Smooth muscle cell (in vitro differentiated cells): ENCODE measurements at regions not wholly inside any gene's neighbourhood (a gene's known extent, or its start where the extent isn't known, plus 50 kb on each side); places are given as distances from the start of the nearest gene placed in this dataset.

Source experiments
- DNase-seq: peaks from one replicate; lab custom pipeline; 2025; ENCODE audit not compliant: unreplicated experiment; lab: John Stamatoyannopoulos, UW
- H2AFZ ChIP-seq: fragments of 200-600 bp; sonication (generic); 2 replicates; pipeline ENCODE4 v1.6.0; 2016; ENCODE audit warnings: antibody characterized with exemption, low read depth, mild to moderate bottlenecking
- H3F3A ChIP-seq: fragments of 200-600 bp; sonication (generic); 2 replicates; pipeline ENCODE4 v1.6.0; 2017; ENCODE audit warnings: antibody characterized with exemption, low read depth
- H3K27ac ChIP-seq: fragments of 200-600 bp; sonication (generic); 2 replicates; pipeline ENCODE4 v1.5.1; 2016; ENCODE audit warnings: low read depth, mild to moderate bottlenecking
- H3K27me3 ChIP-seq: fragments of 200-600 bp; sonication (generic); 2 replicates; pipeline ENCODE4 v1.6.1; 2016; ENCODE audit warnings: low read depth, mild to moderate bottlenecking
- H3K36me3 ChIP-seq: fragments of 200-600 bp; sonication (generic); 2 replicates; pipeline ENCODE4 v1.5.1; 2016; ENCODE audit warnings: low read depth
- H3K4me1 ChIP-seq: fragments of 200-600 bp; sonication (generic); 2 replicates; pipeline ENCODE4 v1.5.1; 2016; ENCODE audit warnings: low read depth
- H3K4me2 ChIP-seq: fragments of 200-600 bp; sonication (generic); 2 replicates; pipeline ENCODE4 v1.6.0; 2016; ENCODE audit warnings: mild to moderate bottlenecking
- H3K4me3 ChIP-seq: fragments of 200-600 bp; sonication (generic); 2 replicates; pipeline ENCODE4 v1.5.1; 2016; ENCODE audit warnings: mild to moderate bottlenecking
- H3K79me2 ChIP-seq: fragments of 200-600 bp; sonication (generic); 2 replicates; pipeline ENCODE4 v1.6.0; 2016; ENCODE audit warnings: low read depth, mild to moderate bottlenecking
- H3K9ac ChIP-seq: fragments of 200-600 bp; sonication (generic); 2 replicates; pipeline ENCODE4 v1.6.0; 2016; ENCODE audit warnings: low read depth
- H3K9me3 ChIP-seq: fragments of 200-600 bp; sonication (generic); replicated peaks from 2 replicates; pipeline ENCODE4 v1.5.1; 2016; ENCODE audit warnings: low read depth
- H4K20me1 ChIP-seq: fragments of 200-600 bp; sonication (generic); 2 replicates; pipeline ENCODE4 v1.6.0; 2016; ENCODE audit warnings: low read depth
- WGBS: methylation state at CpG from one replicate; pipeline ENCODE4 v1.1.7; 2016; ENCODE audit warnings: low lambda C conversion rate; 5-methylcytosine and 5-hydroxymethylcytosine counted together
- TF ChIP-seq, protein P1 (sequence below): fragments of 200-600 bp; sonication (generic); IDR thresholded peaks from 2 replicates; pipeline ENCODE4 v1.5.1; 2017; ENCODE audit warnings: borderline replicate concordance, mild to moderate bottlenecking, antibody characterized with exemption; ENCODE audit not compliant: insufficient read depth, poor library complexity, severe bottlenecking

DNA sequence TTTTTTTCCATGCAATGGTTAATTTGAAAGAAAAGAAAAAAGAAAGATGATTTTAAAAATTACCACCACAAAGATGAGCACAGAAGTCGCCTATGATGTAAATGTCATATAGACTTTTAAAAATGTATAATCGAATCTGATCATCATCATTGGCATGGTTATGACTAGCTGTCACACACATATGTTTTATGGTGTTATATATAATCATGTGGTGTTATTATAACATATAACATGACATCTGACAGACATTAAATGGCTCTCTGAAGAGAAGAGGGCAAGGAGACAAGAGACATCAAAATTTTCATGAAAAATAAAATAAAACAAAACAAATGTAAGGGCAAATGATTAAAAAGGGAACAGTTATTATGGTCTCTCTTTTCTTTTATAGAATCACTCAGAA lies 217.5 kb downstream of the TMEM161B start:
- no peaks in the 10 kb centered on the region for H3K27me3 ChIP-seq
- no peak overlapping the region for H2AFZ ChIP-seq
- no peak overlapping the region for H3K4me3 ChIP-seq
- 89% methylated on average over 2 of the region's 2 CpGs for WGBS
- H3K4me1 ChIP-seq, result no peaks in the 10 kb centered on the region
- no peak overlapping the region for H3K4me2 ChIP-seq
- H3K79me2 ChIP-seq, result no peaks in the 10 kb centered on the region
- no peaks in the 10 kb centered on the region for H3K36me3 ChIP-seq
- no peaks in the 10 kb centered on the region for H4K20me1 ChIP-seq
- TF ChIP-seq, protein P1, sequence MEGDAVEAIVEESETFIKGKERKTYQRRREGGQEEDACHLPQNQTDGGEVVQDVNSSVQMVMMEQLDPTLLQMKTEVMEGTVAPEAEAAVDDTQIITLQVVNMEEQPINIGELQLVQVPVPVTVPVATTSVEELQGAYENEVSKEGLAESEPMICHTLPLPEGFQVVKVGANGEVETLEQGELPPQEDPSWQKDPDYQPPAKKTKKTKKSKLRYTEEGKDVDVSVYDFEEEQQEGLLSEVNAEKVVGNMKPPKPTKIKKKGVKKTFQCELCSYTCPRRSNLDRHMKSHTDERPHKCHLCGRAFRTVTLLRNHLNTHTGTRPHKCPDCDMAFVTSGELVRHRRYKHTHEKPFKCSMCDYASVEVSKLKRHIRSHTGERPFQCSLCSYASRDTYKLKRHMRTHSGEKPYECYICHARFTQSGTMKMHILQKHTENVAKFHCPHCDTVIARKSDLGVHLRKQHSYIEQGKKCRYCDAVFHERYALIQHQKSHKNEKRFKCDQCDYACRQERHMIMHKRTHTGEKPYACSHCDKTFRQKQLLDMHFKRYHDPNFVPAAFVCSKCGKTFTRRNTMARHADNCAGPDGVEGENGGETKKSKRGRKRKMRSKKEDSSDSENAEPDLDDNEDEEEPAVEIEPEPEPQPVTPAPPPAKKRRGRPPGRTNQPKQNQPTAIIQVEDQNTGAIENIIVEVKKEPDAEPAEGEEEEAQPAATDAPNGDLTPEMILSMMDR, result no peak
- no peak for DNase-seq
- no peak overlapping the region for H3K27ac ChIP-seq
- no peak overlapping the region for H3K9ac ChIP-seq
- no peaks in the 10 kb centered on the region for H3K9me3 ChIP-seq
- H3F3A ChIP-seq, result no peaks in the 10 kb centered on the region

GRCh38 chr5:88049737-88050136 lies 218.9 kb downstream of the TMEM161B start:
- H3K4me1 ChIP-seq, result peaks cover 4% of the 10 kb centered on the region
- H3F3A ChIP-seq, result no peaks in the 10 kb centered on the region
- no peak overlapping the region for H3K4me3 ChIP-seq
- H2AFZ ChIP-seq, result no peak overlapping the region
- WGBS, result 52% methylated on average over 4 of the region's 4 CpGs
- H3K9ac ChIP-seq, result no peak overlapping the region
- no peak overlapping the region for H3K27ac ChIP-seq
- DNase-seq, result no peak
- no peaks in the 10 kb centered on the region for H3K36me3 ChIP-seq
- no peaks in the 10 kb centered on the region for H3K27me3 ChIP-seq
- TF ChIP-seq, protein P1, result no peak
- H3K79me2 ChIP-seq, result no peaks in the 10 kb centered on the region
- no peaks in the 10 kb centered on the region for H4K20me1 ChIP-seq
- H3K9me3 ChIP-seq, result no peaks in the 10 kb centered on the region
- H3K4me2 ChIP-seq, result no peak overlapping the region

- H3F3A ChIP-seq, result no peaks in the 10 kb centered on the region
- TF ChIP-seq, protein P1, result no peak
- H3K27ac ChIP-seq, result no peak overlapping the region
- H4K20me1 ChIP-seq, result no peaks in the 10 kb centered on the region
- no peak overlapping the region for H3K4me3 ChIP-seq
- no peak overlapping the region for H3K4me2 ChIP-seq
- WGBS, result 90% methylated on average over 3 of the region's 3 CpGs
- no peaks in the 10 kb centered on the region for H3K36me3 ChIP-seq
- H3K27me3 ChIP-seq, result no peaks in the 10 kb centered on the region
- no peak overlapping the region for H3K9ac ChIP-seq
- H3K9me3 ChIP-seq, result no peaks in the 10 kb centered on the region
- H3K79me2 ChIP-seq, result no peaks in the 10 kb centered on the region
- H3K4me1 ChIP-seq, result peaks cover 4% of the 10 kb centered on the region
- no peak for DNase-seq
- H2AFZ ChIP-seq, result no peak overlapping the region
These were observed 219.5 kb downstream of the TMEM161B start for GRCh38 chr5:88049156-88049555.

DNA sequence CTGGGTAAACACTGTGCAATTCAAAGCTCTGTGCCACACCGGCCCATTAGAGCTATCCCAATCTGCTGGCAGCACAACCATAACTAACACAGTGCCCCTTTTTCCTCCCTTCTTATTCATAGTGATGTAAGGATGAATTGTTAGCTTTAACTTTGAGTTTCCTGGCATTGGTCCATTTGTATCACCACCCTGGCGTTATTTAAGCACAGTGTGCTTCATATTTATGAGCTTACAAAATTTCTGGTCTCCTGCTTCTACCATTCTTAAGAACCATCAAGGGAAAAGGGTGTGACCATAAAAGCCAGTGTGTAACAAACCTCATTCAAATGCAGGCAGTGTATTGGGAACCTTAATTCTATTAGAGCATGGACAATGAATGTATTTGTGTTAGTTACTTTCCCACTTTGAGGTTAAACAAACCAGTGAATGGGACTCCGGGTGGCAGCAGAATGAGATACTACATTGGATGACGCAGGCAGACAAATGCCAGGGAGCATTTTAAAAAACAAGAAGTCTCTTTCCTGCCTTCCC lies 222.6 kb downstream of the TMEM161B start:
- H2AFZ ChIP-seq, result no peak overlapping the region
- H3K79me2 ChIP-seq, result no peaks in the 10 kb centered on the region
- no peak for DNase-seq
- H3K4me1 ChIP-seq, result peaks cover 4% of the 10 kb centered on the region
- H3K9ac ChIP-seq, result no peak overlapping the region
- no peaks in the 10 kb centered on the region for H3K9me3 ChIP-seq
- H4K20me1 ChIP-seq, result no peaks in the 10 kb centered on the region
- no peak overlapping the region for H3K4me3 ChIP-seq
- no peak overlapping the region for H3K4me2 ChIP-seq
- no peaks in the 10 kb centered on the region for H3K27me3 ChIP-seq
- no peak overlapping the region for H3K27ac ChIP-seq
- no peaks in the 10 kb centered on the region for H3K36me3 ChIP-seq
- H3F3A ChIP-seq, result no peaks in the 10 kb centered on the region
- TF ChIP-seq, protein P1, result no peak
- 93% methylated on average over 4 of the region's 4 CpGs for WGBS
